Hepatocyte (in vitro differentiated cells): ENCODE measurements at regions not wholly inside any gene's neighbourhood (a gene's known extent, or its start where the extent isn't known, plus 50 kb on each side); places are given as distances from the start of the nearest gene placed in this dataset.

Source experiments
- DNase-seq: peaks from one replicate; pipeline ENCODE4 v3.0.0-alpha.2; 2016; ENCODE audit warnings: low spot score
- H2AFZ ChIP-seq: fragments of 200-600 bp; sonication (generic); 2 replicates; pipeline ENCODE4 v1.6.0; 2016; ENCODE audit warnings: antibody characterized with exemption, mild to moderate bottlenecking
- H3K27ac ChIP-seq: fragments of 200-600 bp; sonication (generic); 2 replicates; pipeline ENCODE4 v1.5.1; 2016; ENCODE audit warnings: mild to moderate bottlenecking
- H3K27me3 ChIP-seq: fragments of 200-600 bp; sonication (generic); 2 replicates; pipeline ENCODE4 v1.6.1; 2016
- H3K36me3 ChIP-seq: fragments of 200-600 bp; sonication (generic); replicated peaks from 2 replicates; pipeline ENCODE4 v1.5.1; 2016; ENCODE audit warnings: low read depth; ENCODE audit not compliant: insufficient read depth
- H3K4me1 ChIP-seq: fragments of 200-600 bp; sonication (generic); 2 replicates; pipeline ENCODE4 v1.5.1; 2016; ENCODE audit warnings: mild to moderate bottlenecking, moderate library complexity; ENCODE audit not compliant: insufficient read depth
- H3K4me2 ChIP-seq: fragments of 200-600 bp; sonication (generic); 2 replicates; pipeline ENCODE4 v1.6.0; 2016
- H3K4me3 ChIP-seq: fragments of 200-600 bp; sonication (generic); 2 replicates; pipeline ENCODE4 v1.5.1; 2016; ENCODE audit warnings: mild to moderate bottlenecking
- H3K79me2 ChIP-seq: fragments of 200-600 bp; sonication (generic); 2 replicates; pipeline ENCODE4 v1.6.0; 2017; ENCODE audit warnings: mild to moderate bottlenecking
- H3K9me2 ChIP-seq: fragments of 200-600 bp; sonication (generic); replicated peaks from 2 replicates; pipeline ENCODE4 v1.6.0; 2017; ENCODE audit warnings: mild to moderate bottlenecking; ENCODE audit not compliant: insufficient read depth
- H3K9me3 ChIP-seq: fragments of 200-600 bp; sonication (generic); 2 replicates; pipeline ENCODE4 v1.5.1; 2016; ENCODE audit warnings: low read depth, mild to moderate bottlenecking
- H4K20me1 ChIP-seq: fragments of 200-600 bp; sonication (generic); 2 replicates; pipeline ENCODE4 v1.6.0; 2016; ENCODE audit warnings: mild to moderate bottlenecking; ENCODE audit not compliant: insufficient read depth, poor library complexity, severe bottlenecking
- CTCF ChIP-seq: fragments of 200-600 bp; sonication (generic); IDR thresholded peaks from 2 replicates; pipeline ENCODE4 v1.5.1; 2016; ENCODE audit warnings: antibody characterized with exemption, mild to moderate bottlenecking; ENCODE audit not compliant: poor library complexity
- EZH2 ChIP-seq: fragments of 200-600 bp; sonication (generic); IDR thresholded peaks from 2 replicates; pipeline ENCODE4 v1.6.1; 2016; ENCODE audit warnings: antibody characterized with exemption, mild to moderate bottlenecking, borderline replicate concordance
- EZH2phosphoT487 ChIP-seq: fragments of 200-600 bp; sonication (generic); IDR thresholded peaks from one replicate; pipeline ENCODE4 v1.6.1; 2018; ENCODE audit warnings: antibody characterized with exemption, mild to moderate bottlenecking, low read depth, moderate library complexity; ENCODE audit not compliant: unreplicated experiment, severe bottlenecking
- WGBS: methylation state at CpG from one replicate; pipeline ENCODE4 v1.1.6; 2016; ENCODE audit warnings: low lambda C conversion rate; ENCODE audit errors: missing lambda C conversion rate; 5-methylcytosine and 5-hydroxymethylcytosine counted together

GRCh38 chr5:23606927-23607326 lies 99.5 kb downstream of the PRDM9 start:
- Histone ChIP-seq H3K4me3 (no peak overlapping the region), H3K9me3 (no peaks in the 10 kb centered on the region), H3K36me3 (no peaks in the 10 kb centered on the region), H3K27ac (no peak overlapping the region), H3K4me2 (no peak overlapping the region), H3K4me1 (no peaks in the 10 kb centered on the region), H3K79me2 (no peaks in the 10 kb centered on the region), H2AFZ (no peak overlapping the region), H3K27me3 (no peaks in the 10 kb centered on the region), H3K9me2 (no peaks in the 10 kb centered on the region), H4K20me1 (no peaks in the 10 kb centered on the region)
- DNase-seq = no peak
- WGBS = 80% methylated on average over 2 of the region's 2 CpGs
- TF ChIP-seq CTCF (no peak), EZH2phosphoT487 (no peak), EZH2 (no peak)

- Histone ChIP-seq H3K9me3 (no peaks in the 10 kb centered on the region), H3K9me2 (no peaks in the 10 kb centered on the region), H3K4me1 (no peaks in the 10 kb centered on the region), H3K27me3 (no peaks in the 10 kb centered on the region), H2AFZ (no peak overlapping the region), H3K4me3 (no peak overlapping the region), H3K79me2 (no peaks in the 10 kb centered on the region), H3K4me2 (no peak overlapping the region), H4K20me1 (no peaks in the 10 kb centered on the region), H3K27ac (no peak overlapping the region), H3K36me3 (no peaks in the 10 kb centered on the region)
- no peak for TF ChIP-seq CTCF
- no peak for TF ChIP-seq EZH2phosphoT487
- no peak for TF ChIP-seq EZH2
- DNase-seq = no peak
- WGBS = 70% methylated on average over 2 of the region's 2 CpGs
These were observed 105.3 kb downstream of the PRDM9 start for GRCh38 chr5:23612701-23613100.

- no peaks in the 10 kb centered on the region for H3K4me1 ChIP-seq
- no peak overlapping the region for H3K4me3 ChIP-seq
- H3K27ac ChIP-seq = no peak overlapping the region
- no peaks in the 10 kb centered on the region for H3K27me3 ChIP-seq
- WGBS = 83% methylated on average over 1 of the region's 1 CpG
- H3K4me2 ChIP-seq = no peak overlapping the region
- no peak for DNase-seq
- H4K20me1 ChIP-seq = no peaks in the 10 kb centered on the region
- H3K36me3 ChIP-seq = no peaks in the 10 kb centered on the region
- no peaks in the 10 kb centered on the region for H3K9me2 ChIP-seq
- no peaks in the 10 kb centered on the region for H3K79me2 ChIP-seq
- no peak overlapping the region for H2AFZ ChIP-seq
- no peaks in the 10 kb centered on the region for H3K9me3 ChIP-seq
- TF ChIP-seq EZH2 (no peak), EZH2phosphoT487 (no peak), CTCF (no peak)
These were observed 106.2 kb downstream of the PRDM9 start for GRCh38 chr5:23613566-23613965.

GRCh38 chr5:23614422-23614821 lies 107.0 kb downstream of the PRDM9 start:
- Histone ChIP-seq H2AFZ (no peak overlapping the region), H3K9me2 (no peaks in the 10 kb centered on the region), H4K20me1 (no peaks in the 10 kb centered on the region), H3K4me3 (no peak overlapping the region), H3K36me3 (no peaks in the 10 kb centered on the region), H3K9me3 (no peaks in the 10 kb centered on the region), H3K27ac (no peak overlapping the region), H3K4me2 (no peak overlapping the region), H3K79me2 (no peaks in the 10 kb centered on the region), H3K27me3 (no peaks in the 10 kb centered on the region), H3K4me1 (no peaks in the 10 kb centered on the region)
- TF ChIP-seq EZH2phosphoT487 (no peak), EZH2 (no peak), CTCF (no peak)
- DNase-seq = no peak
- WGBS = 76% methylated on average over 1 of the region's 1 CpG
